Panc1 (cell line): ENCODE measurements at regions not wholly inside any gene's neighbourhood (a gene's known extent, or its start where the extent isn't known, plus 50 kb on each side); places are given as distances from the start of the nearest gene placed in this dataset.

ENCODE experiments used
- ATAC-seq: fragments of 200-7000 bp; cut with Tn5 transposase; 2 replicates; pipeline ENCODE4 v1.9.1; 2020; ENCODE audit warnings: mild to moderate bottlenecking, moderate library complexity
- BruUV-seq: library from RNA; stranded (reverse); fragments of 400-500 nt; replicated peaks from 2 replicates; lab custom pipeline; 2021; lab: Mats Ljungman, UMichigan
- CTCF ChIA-PET: fragments of 300-600 bp; sonication (Branson Sonifier 250); formaldehyde crosslinking; loops from one replicate; lab custom pipeline; 2022; ENCODE audit warnings: antibody characterized with exemption; lab: Charles Lee
- POLR2A ChIA-PET: fragments of 300-600 bp; sonication (Branson Sonifier 250); formaldehyde crosslinking; loops from one replicate; lab custom pipeline; 2022; ENCODE audit warnings: antibody characterized with exemption; lab: Charles Lee
- DNase-seq: peaks from one replicate; pipeline ENCODE4 v3.0.0-alpha.2; 2010; ENCODE audit warnings: low read depth, low spot score
- H3K27ac ChIP-seq: 2 replicates; pipeline ENCODE4 v1.5.1; 2011; ENCODE audit warnings: mild to moderate bottlenecking, low read length, inconsistent platforms
- H3K27me3 ChIP-seq: fragments of 200-500 bp; sonication (Bioruptor generic); 2 replicates; pipeline ENCODE4 v1.6.0; 2014; ENCODE audit warnings: low read length, inconsistent platforms; ENCODE audit not compliant: control insufficient read depth, insufficient read depth
- H3K36me3 ChIP-seq: fragments of 200-500 bp; sonication (Bioruptor generic); 2 replicates; pipeline ENCODE4 v1.5.1; 2014; ENCODE audit warnings: inconsistent platforms, mild to moderate bottlenecking, low read length, moderate library complexity; ENCODE audit not compliant: control insufficient read depth, insufficient read depth
- H3K4me1 ChIP-seq: 2 replicates; pipeline ENCODE4 v1.5.1; 2011; ENCODE audit warnings: inconsistent platforms, mild to moderate bottlenecking, low read length, moderate library complexity; ENCODE audit not compliant: control insufficient read depth, insufficient read depth
- H3K4me3 ChIP-seq, 2 experiments: 2 replicates each; pipeline ENCODE4 v1.5.1; 2011 to 2012; ENCODE audit warnings: low read depth in 2 of 2, low read length in 2 of 2, mild to moderate bottlenecking in 2 of 2, inconsistent platforms in 1 of 2, moderate library complexity in 1 of 2
- H3K9me3 ChIP-seq: fragments of 200-500 bp; sonication (Bioruptor generic); 2 replicates; pipeline ENCODE4 v1.5.1; 2014; ENCODE audit warnings: low read depth, mild to moderate bottlenecking, inconsistent platforms, low read length, moderate library complexity; ENCODE audit not compliant: control insufficient read depth, insufficient read depth
- POLR2AphosphoS5 ChIP-seq: IDR thresholded peaks from 2 replicates; pipeline ENCODE4 v1.6.1; 2012; ENCODE audit warnings: mild to moderate bottlenecking, low read depth, low read length, moderate library complexity
- REST ChIP-seq, 2 experiments: IDR thresholded peaks; 2 replicates each; pipeline ENCODE4 v1.6.1; 2011 to 2012; ENCODE audit warnings: low read depth in 2 of 2, control low read depth in 1 of 2, low read length in 1 of 2, mild to moderate bottlenecking in 1 of 2, moderate library complexity in 1 of 2; ENCODE audit not compliant: insufficient read depth in 1 of 2
- SIN3A ChIP-seq: IDR thresholded peaks from 2 replicates; pipeline ENCODE4 v1.6.1; 2012; ENCODE audit warnings: low read depth, mild to moderate bottlenecking, low read length, moderate library complexity, borderline replicate concordance; ENCODE audit not compliant: insufficient read depth
- TCF7L2 ChIP-seq: IDR thresholded peaks from 2 replicates; pipeline ENCODE4 v1.6.1; 2011; ENCODE audit warnings: mild to moderate bottlenecking, low read depth, low read length, inconsistent platforms
- in situ Hi-C: cut with HindIII; loops from 2 replicates; pipeline ENCODE4 v1.10.0; 2016; ENCODE audit warnings: low sequenced_read_pairs, low pct_unique_long_range_greater_than_20kb
- intact Hi-C: fragments of 100-400 bp; cut with micrococcal nuclease; formaldehyde crosslinking; loops from one replicate; pipeline ENCODE4 v1.10.0; 2022; ENCODE audit not compliant: unreplicated experiment
- TF ChIP-seq, protein P1 (sequence below): fragments of 450-650 bp; IDR thresholded peaks from 2 replicates; pipeline ENCODE4 v1.5.1; 2017; ENCODE audit warnings: mild to moderate bottlenecking

- in situ Hi-C loops = no loop called here
- Histone ChIP-seq H3K4me1 (no peaks in the 10 kb centered on the region), H3K4me3 (no peak overlapping the region), H3K27ac (no peak overlapping the region), H3K36me3 (no peaks in the 10 kb centered on the region), H3K27me3 (no peaks in the 10 kb centered on the region), H3K9me3 (no peaks in the 10 kb centered on the region)
- intact Hi-C loops = no loop called here
- ATAC-seq (no peak), DNase-seq (no peak)
- ChIA-PET POLR2A (no interaction called here), CTCF (no interaction called here)
- TF ChIP-seq SIN3A = no peak
- TF ChIP-seq TCF7L2 = no peak
- no peak for TF ChIP-seq REST (IDR thresholded peaks at IDR 0.05; ENCODE audit: insufficient read depth in 1 of 2, low read depth in 2 of 2, low read length in 1 of 2)
- TF ChIP-seq POLR2AphosphoS5 = no peak
- TF ChIP-seq, protein P1, sequence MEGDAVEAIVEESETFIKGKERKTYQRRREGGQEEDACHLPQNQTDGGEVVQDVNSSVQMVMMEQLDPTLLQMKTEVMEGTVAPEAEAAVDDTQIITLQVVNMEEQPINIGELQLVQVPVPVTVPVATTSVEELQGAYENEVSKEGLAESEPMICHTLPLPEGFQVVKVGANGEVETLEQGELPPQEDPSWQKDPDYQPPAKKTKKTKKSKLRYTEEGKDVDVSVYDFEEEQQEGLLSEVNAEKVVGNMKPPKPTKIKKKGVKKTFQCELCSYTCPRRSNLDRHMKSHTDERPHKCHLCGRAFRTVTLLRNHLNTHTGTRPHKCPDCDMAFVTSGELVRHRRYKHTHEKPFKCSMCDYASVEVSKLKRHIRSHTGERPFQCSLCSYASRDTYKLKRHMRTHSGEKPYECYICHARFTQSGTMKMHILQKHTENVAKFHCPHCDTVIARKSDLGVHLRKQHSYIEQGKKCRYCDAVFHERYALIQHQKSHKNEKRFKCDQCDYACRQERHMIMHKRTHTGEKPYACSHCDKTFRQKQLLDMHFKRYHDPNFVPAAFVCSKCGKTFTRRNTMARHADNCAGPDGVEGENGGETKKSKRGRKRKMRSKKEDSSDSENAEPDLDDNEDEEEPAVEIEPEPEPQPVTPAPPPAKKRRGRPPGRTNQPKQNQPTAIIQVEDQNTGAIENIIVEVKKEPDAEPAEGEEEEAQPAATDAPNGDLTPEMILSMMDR = no peak
- BruUV-seq = no TSS peak
Observed at GRCh38 chr3:18675197-18675596, 250.1 kb upstream of the SATB1 start.

DNA sequence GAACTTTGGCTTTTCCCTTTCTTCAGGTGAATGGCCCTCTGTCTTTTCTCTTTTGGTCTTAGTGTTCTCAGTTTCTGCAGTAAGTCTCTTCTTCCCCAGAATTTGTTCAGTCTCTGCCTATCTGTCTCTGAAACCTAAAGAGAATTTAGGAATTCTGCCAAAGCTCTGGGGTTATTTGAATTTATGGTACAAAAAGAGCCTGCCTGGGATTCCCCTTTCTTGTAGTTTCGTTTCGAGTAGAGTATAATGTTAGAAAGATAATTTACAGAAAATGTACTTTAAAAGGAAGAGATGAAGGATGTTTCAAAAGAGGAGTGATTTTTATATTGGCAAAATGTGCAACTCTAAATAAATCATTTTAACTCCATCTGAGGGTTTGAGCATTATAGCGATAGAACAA lies 247.4 kb upstream of the SATB1 start:
- H3K27ac ChIP-seq = no peak overlapping the region
- BruUV-seq = no TSS peak
- intact Hi-C loops (no loop called here), in situ Hi-C loops (no loop called here)
- no peaks in the 10 kb centered on the region for H3K36me3 ChIP-seq
- H3K4me1 ChIP-seq = no peaks in the 10 kb centered on the region
- no peak overlapping the region for H3K4me3 ChIP-seq
- ATAC-seq (no peak), DNase-seq (no peak)
- no peaks in the 10 kb centered on the region for H3K27me3 ChIP-seq
- H3K9me3 ChIP-seq = no peaks in the 10 kb centered on the region
- TF ChIP-seq POLR2AphosphoS5 = no peak
- no peak for TF ChIP-seq REST (IDR thresholded peaks at IDR 0.05; ENCODE audit: insufficient read depth in 1 of 2, low read depth in 2 of 2, low read length in 1 of 2)
- TF ChIP-seq, protein P1 = no peak
- TF ChIP-seq SIN3A = no peak
- TF ChIP-seq TCF7L2 = no peak
- ChIA-PET POLR2A (no interaction called here), CTCF (no interaction called here)
